GM18861 (cell line): ENCODE measurements at regions not wholly inside any gene's neighbourhood (a gene's known extent, or its start where the extent isn't known, plus 50 kb on each side); places are given as distances from the start of the nearest gene placed in this dataset.
"Not testable (repeated sequence)": the region's sequence is repeated elsewhere in the genome, so short reads cannot be mapped to it uniquely, and the experiment has no call there.

ENCODE experiments used
- ATAC-seq: cut with Tn5 transposase; IDR thresholded peaks from one replicate; pipeline ENCODE4 v1.9.1; 2021; ENCODE audit not compliant: unreplicated experiment

DNA sequence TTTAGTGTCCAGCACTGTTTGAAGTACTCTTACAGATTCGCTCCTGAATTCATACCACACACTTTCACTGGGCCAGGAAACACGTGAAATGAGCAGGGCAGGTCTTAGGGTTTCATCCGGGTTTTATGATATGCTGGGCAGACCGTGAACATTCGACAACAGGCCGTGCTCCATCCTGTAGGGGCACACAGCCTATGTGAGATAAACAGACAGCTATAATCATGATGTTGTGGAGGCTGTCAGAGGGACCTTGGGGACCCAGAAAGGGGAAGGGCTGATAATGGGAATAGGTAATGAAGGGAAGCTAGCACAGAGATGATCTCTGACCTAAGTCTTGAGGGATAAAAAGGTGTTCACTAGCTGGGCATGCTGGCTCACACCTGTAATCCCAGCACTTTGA is 110.4 kb downstream of the RIN2 start:
- no peak for ATAC-seq

DNA sequence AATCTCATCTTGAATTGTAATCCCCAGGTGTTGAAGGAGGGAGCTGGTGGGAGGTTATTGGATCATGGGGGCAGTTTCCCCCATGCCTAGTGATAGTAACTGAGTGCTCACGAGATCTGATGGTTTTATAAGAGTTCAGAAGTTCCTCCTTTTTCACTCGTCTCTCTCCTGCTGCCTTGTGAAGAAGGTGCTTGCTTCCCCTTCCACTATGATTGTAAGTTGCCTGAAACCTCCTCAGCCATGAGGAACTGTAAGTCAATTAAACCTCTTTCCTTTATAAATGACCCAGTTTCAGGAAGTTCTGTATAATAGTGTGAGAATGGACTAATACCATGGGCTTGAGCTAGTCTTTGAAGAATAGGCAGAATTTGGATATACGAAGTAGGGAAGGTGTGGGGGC is 113.9 kb downstream of the RIN2 start:
- ATAC-seq = no peak

DNA sequence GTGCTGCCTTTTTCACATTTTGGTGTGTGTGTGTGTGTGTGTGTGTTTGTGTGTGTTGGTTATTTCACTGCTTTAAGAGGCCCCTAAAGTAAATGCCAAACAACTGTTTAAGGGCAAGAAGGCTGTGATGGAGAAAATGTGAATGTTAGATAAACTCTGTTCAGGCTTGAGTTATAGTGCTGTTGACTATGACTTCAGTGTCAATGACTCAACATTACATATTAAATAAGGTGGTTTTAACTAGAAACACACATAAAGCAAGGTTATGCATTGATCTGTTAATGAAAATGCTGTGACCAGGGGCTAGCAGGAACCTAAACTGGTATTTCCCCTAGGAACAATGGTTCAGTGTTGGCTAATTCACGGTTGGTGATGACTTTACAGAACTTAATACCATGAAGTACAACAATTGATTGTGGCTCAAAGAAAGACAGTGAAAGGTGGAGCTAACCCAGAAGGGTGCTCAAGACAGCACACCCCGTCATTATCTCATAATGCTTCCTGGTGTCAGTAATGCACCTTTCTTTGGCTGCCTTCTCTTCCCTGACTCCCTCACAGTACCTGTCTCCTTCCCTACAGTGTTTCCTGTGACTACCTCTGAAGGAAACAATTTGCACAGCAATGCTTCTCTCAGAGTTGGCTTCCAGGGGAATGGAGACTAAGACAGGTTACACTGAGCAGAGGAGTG is 116.1 kb downstream of the RIN2 start:
- no peak for ATAC-seq

DNA sequence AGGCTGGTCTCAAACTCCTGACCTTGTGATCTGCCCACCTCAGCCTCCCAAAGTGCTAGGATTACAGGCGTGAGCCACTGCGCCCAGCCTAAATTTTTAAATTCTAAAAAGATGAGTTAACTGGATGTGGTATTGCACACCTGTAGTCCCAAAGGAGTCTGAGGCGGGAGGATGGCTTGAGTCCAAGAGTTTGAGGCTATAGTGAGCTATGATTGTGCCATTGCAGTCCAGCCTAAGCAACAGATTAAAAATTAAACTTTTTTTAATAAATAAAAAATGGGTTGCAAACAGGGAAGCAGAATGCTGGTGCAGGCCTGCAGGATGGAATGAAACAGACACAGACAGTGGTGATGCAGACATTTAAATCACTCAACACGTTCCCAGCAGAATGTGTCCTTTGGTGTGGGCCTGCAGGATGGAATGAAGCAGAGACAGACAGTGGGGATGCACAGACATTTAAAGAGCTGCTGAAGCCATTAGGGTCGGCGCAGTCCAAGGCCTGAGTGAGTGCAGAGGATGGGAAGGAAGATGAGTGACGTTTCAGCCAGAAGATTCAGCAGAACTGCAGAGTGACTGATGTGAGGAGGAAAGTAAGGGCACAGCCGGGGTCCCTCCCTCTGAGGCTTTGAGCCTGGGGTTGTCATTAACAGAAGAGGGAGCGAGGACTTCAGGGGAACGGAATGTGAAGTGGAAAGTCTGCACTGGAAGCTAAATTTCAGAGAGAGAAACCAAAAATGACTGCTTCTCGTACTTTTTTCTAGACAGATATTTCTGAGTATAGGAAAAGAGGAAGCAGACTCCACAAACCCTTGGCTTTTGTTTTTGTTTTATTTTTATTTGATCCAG is 117.5 kb downstream of the RIN2 start:
- no peak for ATAC-seq

DNA sequence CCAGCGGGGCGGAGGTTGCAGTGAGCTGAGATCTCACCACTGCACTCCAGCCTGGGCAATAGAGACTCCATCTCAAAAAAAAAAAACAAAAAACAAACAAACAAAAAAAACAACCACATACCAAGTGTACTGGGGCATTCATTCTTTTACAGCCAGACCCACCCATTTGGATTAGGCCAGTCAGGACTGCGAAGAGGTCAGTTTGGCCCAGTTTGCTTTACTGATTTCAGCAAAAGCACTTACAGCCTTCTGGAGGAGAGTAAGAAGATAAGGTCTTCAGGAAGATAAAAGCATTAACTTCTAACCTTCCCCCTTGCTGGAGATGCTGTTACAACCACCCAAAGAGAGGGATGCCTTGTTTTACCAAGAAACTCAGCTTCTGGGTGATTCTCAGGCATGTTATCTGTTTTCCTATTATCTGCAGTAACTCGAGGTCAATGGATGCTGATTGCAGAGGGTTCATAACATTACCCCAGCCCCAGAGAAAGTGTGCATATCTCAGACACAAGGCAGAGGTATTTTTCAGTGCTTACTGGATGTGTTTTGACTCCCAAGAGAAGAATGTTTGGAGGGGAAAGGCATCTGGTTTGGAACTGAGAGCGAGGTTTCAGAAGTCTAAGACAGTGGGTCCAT is 118.9 kb downstream of the RIN2 start:
- no peak for ATAC-seq

DNA sequence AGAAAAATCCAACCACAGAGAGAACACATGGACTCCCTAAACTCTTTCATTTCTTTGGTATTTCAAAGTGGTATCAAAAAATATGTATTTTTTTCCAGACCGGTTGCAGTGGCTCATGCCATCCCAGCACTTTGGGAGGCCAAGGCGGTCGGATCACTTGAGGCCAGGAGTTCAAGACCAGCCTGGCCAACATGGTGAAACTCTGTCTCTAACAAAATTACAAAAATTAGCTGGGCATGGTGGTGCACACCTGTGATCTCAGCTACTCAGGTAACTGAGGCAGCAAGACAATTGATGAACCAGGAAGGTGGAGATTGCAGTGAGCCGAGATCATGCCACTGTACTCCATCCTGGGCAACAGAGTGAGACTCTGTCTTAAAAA is 121.8 kb downstream of the RIN2 start:
- not testable (repeated sequence) for ATAC-seq

DNA sequence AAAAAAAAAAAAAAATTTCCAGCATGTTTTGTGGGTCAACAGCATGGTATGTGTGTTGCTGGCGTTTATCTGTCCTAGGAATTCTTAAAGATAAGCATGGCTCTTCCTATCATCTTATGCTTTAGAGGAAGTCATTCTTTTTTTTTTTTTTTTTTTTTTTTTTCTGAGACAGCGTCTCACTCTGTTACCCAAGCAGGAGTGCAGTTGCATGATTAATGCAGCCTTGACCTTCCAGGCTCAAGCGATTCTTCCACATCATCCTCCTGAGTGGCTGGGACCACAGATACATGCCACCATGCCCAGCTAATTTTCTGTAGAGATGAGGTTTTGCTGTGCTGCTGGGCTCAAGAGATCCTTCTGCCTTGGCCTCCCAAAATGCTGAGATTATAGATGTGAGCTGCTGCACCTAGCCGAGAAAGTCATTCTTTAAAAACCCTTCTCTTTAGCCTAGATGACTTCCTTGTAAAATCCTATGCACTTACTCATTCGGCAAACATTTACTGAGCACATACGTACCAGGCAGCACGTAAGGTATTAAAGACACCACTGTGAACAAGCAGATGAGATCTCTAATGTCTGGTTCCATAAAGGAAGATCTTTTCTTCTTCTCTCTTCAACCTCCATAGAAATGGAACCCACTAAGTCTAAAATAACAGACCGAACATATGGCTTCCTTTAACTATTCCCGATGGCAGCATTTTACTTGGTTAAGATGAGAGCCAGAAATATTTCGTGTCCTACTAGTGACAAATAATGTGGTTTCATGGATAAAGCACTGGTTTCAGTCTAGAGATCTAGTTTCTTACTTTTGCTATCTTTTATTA is 122.4 kb downstream of the RIN2 start:
- ATAC-seq = no peak

DNA sequence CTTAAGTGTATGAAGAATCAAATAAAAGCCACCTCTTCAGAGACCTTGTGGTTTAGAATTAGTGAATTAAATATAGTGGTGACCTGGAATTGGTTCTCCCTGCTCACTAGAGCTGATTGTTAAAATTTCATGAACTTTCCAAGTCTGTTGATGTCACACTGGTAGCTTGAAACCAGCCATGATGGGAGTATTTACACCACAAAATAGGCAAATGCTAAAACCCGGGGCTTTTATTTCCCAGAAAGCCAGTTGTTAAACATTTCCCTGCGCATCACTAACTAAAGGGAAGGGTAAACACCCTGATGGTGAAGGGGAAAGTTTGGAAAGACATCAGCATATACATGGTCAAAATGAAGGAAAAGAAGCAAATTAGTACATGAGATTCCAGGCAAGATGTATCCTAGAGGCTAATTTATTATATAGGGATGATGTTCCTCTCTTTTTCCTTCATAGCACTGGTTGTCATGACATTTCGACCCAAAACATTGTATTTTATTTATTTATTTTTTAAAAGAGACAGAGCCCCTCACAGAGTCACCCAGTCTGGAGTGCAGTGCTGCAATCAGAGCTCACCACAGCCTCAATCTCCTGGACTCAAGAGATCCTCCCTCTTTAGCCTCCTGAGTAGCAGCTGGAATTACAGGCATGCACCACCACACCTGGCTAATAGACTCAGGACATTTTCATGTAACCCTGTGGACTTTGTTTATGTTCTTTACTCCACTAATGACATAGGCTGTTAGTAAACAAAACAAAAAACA is 123.2 kb downstream of the RIN2 start:
- no peak for ATAC-seq

DNA sequence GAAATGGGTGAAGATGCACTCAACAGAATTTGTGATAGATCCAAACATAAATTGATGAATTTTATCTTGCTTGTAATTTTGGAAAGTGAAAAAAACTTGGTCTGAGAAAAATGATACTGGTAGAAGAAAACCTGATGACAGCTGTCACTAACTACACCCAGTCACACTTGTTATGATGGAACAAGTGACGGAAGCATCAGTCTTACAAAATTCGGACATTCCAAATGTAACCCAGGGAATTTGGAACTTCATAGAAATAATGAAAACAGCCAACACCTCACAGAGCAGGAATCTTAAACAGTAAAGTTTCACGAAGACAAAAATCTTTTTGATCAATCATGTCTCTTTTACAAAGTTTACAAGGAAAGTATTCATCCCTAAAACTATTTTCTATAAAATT is 123.9 kb downstream of the RIN2 start:
- ATAC-seq = no peak

DNA sequence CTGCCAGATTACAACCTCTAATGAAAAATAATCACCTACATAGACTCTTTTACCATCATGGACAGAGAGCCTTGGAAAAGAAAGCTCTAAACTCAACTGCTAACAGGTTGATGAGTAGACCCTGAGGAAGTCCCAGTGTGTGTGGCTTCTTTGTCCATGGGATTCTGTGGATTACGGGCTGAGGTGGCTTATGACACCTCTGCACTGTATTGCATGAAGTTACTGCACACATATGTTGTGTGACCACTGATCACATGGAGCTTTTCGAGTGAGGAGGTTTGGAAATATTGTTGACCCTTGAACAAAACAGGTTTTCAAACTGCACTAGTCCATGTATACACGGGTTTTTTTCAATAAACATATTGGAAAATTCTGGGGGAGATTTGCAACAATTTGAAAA is 124.4 kb downstream of the RIN2 start:
- no peak for ATAC-seq

DNA sequence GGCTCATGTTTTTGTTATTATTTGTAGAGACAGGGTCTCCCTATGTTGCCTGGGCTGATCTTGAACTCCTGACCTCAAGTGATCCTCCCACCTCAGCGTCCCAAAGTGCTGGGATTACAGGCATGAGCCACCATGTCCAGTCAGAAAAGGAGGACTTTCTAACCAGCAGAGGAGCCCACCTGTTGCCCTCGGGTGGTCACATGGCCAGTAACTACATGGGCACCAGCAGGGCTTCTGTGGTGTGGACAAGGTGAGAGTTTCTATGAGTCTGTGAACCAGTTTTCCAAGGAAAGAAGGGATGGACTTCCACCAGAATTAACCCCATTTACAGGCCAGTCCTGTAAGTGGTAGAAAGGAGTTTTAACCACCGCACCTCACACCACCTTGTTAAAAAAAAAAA is 125.4 kb downstream of the RIN2 start:
- ATAC-seq = no peak

DNA sequence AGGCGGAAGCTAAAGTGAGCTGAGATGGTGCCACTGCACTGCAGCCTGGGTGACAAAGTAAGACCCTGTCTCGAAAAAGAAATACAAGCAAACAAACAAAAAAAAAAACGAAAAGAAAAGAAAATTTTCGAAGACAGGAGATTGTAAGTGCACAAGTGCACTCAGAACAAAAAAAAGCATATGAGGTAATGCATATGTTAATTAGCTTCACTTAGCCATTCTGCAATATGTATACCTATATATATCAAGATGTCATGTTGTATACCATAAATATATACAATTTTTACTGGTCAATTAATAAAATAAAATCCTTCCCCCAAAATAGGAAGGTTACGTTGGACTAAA is 127.5 kb downstream of the RIN2 start:
- ATAC-seq = no peak

DNA sequence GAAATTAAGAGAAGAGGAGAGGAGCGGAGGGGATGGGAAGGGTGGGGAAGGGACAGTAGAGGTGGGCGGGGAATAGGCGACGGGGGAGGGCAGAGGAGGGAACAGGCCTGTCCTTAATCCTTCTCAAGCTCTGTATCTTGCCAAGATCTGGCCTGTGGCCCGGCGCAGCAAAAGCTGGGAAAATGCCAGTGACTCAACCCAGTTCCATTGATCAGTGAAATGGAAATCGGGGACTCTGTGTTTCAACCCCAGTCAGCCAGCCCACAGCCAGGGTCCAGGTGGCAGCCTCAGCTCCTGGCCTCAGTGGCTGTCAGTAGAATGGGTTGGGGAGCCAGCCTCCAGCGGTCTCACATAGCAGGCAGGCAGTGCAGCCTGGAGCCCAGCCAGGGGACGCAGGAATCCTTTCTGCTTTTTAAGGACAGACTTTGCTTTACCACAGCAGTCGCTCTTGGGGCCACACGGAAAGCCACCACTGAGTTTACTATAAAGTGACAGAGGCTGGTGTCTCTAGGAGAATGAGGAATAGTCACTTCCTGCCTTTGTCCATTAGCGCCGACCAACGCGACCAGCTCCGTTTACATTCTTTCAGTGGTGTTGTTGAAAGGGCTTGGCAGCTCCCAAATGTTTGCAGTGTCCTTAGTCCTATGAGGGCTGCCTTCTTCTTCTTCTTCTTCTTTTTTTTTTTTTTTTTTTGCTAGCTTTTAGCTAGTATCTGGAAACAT is 128.0 kb downstream of the RIN2 start:
- no peak for ATAC-seq

DNA sequence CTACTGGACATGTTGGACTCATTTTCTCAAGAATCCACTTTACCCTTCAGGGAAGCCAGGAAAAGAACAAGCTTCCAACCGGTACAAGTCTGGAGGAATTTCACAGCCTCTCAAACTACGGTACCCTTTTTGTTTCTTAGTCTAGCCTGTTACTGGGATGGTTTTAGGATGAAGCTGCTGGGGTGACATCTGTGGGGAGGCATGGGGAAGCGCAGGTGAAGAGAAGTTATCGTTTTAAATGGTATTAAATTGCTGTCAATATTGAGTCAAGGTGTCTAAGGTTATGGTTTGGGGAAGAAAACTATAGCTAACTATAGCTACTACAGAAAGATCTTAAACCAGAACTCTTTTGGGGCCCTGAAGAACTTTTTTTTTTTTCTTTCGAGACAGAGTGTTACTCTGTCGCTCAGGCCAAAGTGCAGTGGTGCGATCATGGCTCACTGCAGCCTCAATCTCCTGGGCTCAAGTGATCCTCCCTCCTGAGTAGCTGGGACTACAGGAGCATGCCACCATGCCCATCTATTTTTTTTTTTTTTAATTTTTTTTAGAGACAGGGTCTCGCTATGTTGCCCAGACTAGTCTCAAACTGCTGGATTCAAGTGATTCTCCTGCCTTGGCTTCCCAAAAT is 128.7 kb downstream of the RIN2 start:
- ATAC-seq = no peak

DNA sequence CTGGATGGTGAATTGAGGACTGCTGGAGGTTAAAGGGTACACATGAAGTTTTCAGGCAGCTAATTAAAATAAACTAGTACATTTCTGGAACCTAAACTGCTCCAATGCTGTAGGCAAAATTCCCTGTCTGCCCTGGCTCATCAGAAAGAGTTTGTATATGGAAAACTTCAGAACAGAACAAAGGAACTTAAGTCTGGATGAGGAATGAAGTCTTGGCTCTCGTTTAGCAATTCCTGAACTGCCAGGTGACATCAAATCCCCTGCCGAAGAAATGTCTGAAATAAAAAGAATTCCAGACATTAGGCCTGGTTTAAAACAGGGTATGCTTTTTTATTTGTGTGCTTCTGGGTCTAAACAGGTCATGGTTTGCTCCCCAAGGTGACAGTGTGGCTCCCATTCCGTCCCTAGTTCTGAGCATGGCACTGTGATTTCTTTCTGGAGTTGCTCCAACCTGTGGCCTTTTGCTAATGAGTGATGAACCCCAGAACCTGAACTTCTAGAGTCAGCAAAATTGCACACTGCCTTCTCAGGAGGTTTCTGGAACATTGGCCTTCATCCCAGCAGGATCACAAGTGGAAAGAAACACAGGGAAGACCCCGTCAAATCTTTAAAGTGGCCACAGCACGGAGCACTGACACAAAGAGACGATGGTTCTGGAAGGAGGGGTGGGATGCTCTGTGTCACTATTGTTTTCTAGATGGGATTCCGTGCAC is 129.4 kb upstream of the NAA20 start:
- no peak for ATAC-seq

DNA sequence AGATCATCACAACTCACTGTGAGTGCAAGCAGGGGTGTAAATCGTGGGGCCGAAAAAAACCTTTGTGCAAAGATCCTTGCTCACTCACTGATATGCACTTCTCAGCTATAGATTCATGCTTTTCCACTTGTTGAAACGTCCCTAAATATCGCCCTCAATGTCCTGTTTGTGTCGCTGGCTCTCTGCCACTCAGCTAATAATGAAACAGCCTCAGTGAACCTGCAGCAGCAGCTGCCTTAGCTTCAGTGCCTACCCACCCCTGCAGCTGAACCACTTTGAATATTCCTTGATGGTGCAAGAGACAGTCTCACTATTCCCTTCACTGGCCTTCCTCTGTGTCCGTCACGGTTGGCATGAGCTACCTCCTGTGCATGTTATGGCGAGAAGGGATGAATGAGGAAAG is 128.9 kb upstream of the NAA20 start:
- no peak for ATAC-seq

DNA sequence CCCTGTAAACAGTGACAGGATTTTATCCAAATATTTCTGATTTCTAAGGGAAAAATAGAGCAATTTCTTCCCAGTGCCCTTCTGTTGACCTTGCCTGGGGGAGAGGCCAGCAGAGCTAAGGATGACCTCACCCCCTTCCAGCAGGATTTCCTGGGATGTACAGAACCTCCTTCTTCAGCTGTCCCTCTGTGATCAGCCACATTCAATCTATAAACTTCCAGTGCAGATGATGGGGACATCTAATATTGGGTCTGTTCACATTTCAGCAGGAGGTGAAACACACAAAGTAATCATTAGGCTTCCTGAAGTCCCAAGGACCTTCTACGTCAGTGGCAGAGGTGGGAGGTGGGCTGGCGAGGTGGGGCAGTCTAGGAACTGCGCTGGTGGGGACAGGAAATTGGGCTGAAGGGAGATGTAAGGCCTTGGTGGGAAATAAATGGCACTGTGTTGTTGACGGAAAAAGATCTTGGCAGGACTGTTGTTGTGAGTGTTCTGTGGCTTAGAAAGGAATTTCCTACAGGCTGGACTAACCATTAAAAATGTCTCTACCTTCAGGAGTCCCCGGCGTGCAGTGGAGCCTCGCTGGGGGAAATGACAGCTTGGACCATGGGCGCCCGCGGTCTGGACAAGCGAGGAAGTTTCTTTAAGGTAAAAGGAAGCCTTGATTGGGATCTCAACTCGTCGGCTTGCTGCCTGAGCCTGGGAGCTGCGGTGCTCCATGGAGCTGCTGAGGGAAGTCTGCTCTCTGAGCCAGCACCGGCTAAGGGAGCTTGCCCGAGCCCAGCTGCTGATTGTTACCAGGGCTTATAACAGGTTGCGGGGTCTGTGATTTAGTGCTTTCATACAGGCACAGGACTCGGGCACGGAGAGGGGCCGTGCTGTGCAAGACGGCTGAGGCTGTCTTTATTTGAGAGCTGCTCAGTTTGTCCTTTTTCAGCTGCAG is 127.9 kb upstream of the NAA20 start:
- no peak for ATAC-seq
